ENCODE measurements at regions not wholly inside any gene's neighbourhood (a gene's known extent, or its start where the extent isn't known, plus 50 kb on each side); places are given as distances from the start of the nearest gene placed in this dataset.

DNA sequence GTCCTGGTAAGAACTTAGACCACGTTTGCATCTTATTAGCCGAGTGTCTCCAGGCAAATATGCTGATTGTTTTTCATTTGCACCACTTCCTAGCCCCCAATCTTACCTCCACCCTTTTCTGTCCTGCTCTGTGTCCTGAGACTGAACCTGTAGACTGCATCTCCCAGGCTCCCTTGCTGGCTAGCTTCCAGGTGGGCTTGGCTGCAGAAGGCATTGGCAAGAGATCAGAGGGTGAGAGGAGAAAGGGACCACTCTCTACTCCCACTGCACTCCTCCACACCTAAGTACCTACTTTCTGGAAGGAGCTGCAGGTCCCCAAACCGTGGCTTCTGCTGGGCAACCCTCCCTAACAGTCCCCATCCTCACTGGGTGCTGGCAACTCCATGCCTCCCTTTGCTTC is 59.9 kb upstream of the XPA start:
- TF ChIP-seq, protein P1, sequence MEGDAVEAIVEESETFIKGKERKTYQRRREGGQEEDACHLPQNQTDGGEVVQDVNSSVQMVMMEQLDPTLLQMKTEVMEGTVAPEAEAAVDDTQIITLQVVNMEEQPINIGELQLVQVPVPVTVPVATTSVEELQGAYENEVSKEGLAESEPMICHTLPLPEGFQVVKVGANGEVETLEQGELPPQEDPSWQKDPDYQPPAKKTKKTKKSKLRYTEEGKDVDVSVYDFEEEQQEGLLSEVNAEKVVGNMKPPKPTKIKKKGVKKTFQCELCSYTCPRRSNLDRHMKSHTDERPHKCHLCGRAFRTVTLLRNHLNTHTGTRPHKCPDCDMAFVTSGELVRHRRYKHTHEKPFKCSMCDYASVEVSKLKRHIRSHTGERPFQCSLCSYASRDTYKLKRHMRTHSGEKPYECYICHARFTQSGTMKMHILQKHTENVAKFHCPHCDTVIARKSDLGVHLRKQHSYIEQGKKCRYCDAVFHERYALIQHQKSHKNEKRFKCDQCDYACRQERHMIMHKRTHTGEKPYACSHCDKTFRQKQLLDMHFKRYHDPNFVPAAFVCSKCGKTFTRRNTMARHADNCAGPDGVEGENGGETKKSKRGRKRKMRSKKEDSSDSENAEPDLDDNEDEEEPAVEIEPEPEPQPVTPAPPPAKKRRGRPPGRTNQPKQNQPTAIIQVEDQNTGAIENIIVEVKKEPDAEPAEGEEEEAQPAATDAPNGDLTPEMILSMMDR (IDR thresholded peaks at IDR 0.05; ENCODE audit: poor library complexity) = no peak
- TF ChIP-seq EZH2phosphoT487 (IDR thresholded peaks at IDR 0.05; ENCODE audit: low read depth, severe bottlenecking, unreplicated experiment) = no peak

Data from hepatocyte (in vitro differentiated cells).